ENCODE measurements at regions not wholly inside any gene's neighbourhood (a gene's known extent, or its start where the extent isn't known, plus 50 kb on each side); places are given as distances from the start of the nearest gene placed in this dataset.

- DNase-seq (ENCODE audit: low read depth): no peak
These were observed 57.9 kb upstream of the UBE2E1 start for GRCh38 chr3:23747841-23748240.

- no peak for DNase-seq (ENCODE audit: low read depth)
These were observed 57.2 kb upstream of the UBE2E1 start for GRCh38 chr3:23748398-23749110.

GRCh38 chr3:23749609-23750008 lies 56.1 kb upstream of the UBE2E1 start:
- no peak for DNase-seq (ENCODE audit: low read depth)

GRCh38 chr3:23750573-23751210 lies 55.1 kb upstream of the UBE2E1 start:
- no peak for DNase-seq (ENCODE audit: low read depth)

- DNase-seq (ENCODE audit: low read depth): no peak
These were observed 54.5 kb upstream of the UBE2E1 start for GRCh38 chr3:23751212-23751723.

- DNase-seq (ENCODE audit: low read depth): no peak
These were observed 53.6 kb upstream of the UBE2E1 start for GRCh38 chr3:23752126-23752525.

GRCh38 chr3:23754215-23754614 lies 51.5 kb upstream of the UBE2E1 start:
- no peak for DNase-seq (ENCODE audit: low read depth)

Data from stimulated activated CD8-positive, alpha-beta memory T cell treated with anti-CD3 and anti-CD28 coated beads, Interleukin-4, amount 100 ng/mL, for 24 hours (primary cell).